Activated CD8-positive, alpha-beta T cell treated with anti-CD3 and anti-CD28 coated beads for 36 hours (primary cell): ENCODE measurements at regions not wholly inside any gene's neighbourhood (a gene's known extent, or its start where the extent isn't known, plus 50 kb on each side); places are given as distances from the start of the nearest gene placed in this dataset.

ENCODE experiments used
- ATAC-seq: fragments of 200-7000 bp; cut with Tn5 transposase; one replicate; pipeline ENCODE4 v1.10.0; 2021; ENCODE audit warnings: mild to moderate bottlenecking, moderate library complexity
- CTCF ChIA-PET: fragments of 350-600 bp; sonication (Branson Sonifier 250); formaldehyde crosslinking; loops from one replicate; lab custom pipeline; 2021; ENCODE audit warnings: antibody characterized with exemption; lab: Charles Lee
- POLR2A ChIA-PET: fragments of 350-600 bp; sonication (Branson Sonifier 250); formaldehyde crosslinking; loops from one replicate; lab custom pipeline; 2021; ENCODE audit warnings: antibody characterized with exemption; lab: Charles Lee
- DNase-seq: peaks from one replicate; pipeline ENCODE4 v3.0.0-alpha.2; 2020
- H3K27ac Mint-ChIP-seq: one replicate; pipeline ENCODE4 v1.8.0; 2021; ENCODE audit warnings: mild to moderate bottlenecking, mixed read lengths
- H3K27me3 Mint-ChIP-seq: one replicate; pipeline ENCODE4 v1.8.0; 2021; ENCODE audit warnings: mixed read lengths
- H3K36me3 Mint-ChIP-seq: one replicate; pipeline ENCODE4 v1.8.0; 2021; ENCODE audit warnings: low read depth, mixed read lengths
- H3K4me1 Mint-ChIP-seq: one replicate; pipeline ENCODE4 v1.8.0; 2021; ENCODE audit warnings: low read depth, mixed read lengths
- H3K4me3 Mint-ChIP-seq: one replicate; pipeline ENCODE4 v1.8.0; 2021; ENCODE audit warnings: mild to moderate bottlenecking, moderate library complexity, mixed read lengths
- H3K9me3 Mint-ChIP-seq: one replicate; pipeline ENCODE4 v1.8.0; 2021; ENCODE audit warnings: mixed read lengths
- intact Hi-C: fragments of 100-400 bp; cut with micrococcal nuclease; formaldehyde crosslinking; loops from one replicate; pipeline ENCODE4 v1.10.0; 2022
- TF ChIP-seq, protein P1 (sequence below): fragments of 200-600 bp; IDR thresholded peaks from one replicate; pipeline ENCODE4 v1.8.0; 2022; ENCODE audit warnings: antibody characterized with exemption, mild to moderate bottlenecking

DNA sequence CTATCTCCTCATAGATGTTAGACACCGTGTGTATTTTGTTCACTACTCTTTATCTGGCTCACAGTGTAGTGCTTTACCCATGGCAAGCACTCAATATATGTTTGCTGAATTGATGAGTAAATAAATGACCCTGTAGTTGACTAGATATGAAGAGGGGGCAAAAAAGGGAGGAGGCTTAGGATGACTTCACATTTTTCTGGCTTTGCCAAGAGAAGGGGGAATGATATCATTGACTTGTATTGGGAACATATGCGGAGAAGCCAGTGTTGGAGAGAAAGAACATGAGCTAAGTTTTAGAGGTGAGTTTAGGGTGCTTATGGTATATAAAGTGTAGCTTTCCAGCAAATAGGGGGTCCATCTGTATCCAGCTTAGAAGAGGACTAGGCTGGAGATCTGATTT is 145.5 kb downstream of the TENT5C start:
- peaks cover 7% of the 10 kb centered on the region for H3K9me3 Mint-ChIP-seq
- intact Hi-C loops, result no loop called here
- H3K27ac Mint-ChIP-seq, result no peak overlapping the region
- POLR2A ChIA-PET, result no interaction called here
- TF ChIP-seq, protein P1, sequence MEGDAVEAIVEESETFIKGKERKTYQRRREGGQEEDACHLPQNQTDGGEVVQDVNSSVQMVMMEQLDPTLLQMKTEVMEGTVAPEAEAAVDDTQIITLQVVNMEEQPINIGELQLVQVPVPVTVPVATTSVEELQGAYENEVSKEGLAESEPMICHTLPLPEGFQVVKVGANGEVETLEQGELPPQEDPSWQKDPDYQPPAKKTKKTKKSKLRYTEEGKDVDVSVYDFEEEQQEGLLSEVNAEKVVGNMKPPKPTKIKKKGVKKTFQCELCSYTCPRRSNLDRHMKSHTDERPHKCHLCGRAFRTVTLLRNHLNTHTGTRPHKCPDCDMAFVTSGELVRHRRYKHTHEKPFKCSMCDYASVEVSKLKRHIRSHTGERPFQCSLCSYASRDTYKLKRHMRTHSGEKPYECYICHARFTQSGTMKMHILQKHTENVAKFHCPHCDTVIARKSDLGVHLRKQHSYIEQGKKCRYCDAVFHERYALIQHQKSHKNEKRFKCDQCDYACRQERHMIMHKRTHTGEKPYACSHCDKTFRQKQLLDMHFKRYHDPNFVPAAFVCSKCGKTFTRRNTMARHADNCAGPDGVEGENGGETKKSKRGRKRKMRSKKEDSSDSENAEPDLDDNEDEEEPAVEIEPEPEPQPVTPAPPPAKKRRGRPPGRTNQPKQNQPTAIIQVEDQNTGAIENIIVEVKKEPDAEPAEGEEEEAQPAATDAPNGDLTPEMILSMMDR, result no peak
- DNase-seq (no peak), ATAC-seq (no peak)
- CTCF ChIA-PET, result interaction anchor here (5.8 to 10.1 kb wide), 2 partner anchors 210 to 239 kb away, joined by 46 to 348 read pairs; no protein-coding TSS in a partner anchor
- no peak overlapping the region for H3K4me3 Mint-ChIP-seq
- H3K27me3 Mint-ChIP-seq, result peaks cover 29% of the 10 kb centered on the region
- no peaks in the 10 kb centered on the region for H3K4me1 Mint-ChIP-seq
- H3K36me3 Mint-ChIP-seq, result no peaks in the 10 kb centered on the region

DNA sequence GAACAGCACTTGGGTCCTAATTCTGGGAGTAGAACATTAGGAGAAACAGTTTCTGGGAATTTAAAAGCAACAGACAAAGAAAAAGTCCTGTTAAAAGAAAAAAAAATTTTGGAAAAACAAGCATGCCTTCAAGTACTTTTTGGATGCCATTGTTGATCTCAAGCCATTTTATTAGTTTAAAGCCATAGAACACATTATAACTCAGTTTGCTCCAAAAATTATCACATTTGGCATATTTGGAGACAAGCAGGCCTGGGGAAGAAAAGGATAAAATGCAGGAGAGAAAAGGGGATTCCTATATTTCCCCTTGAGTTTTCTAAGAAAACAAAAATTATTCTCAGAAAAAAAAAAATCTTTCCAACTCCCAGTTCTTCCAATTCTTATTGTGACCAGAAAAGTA is 146.8 kb downstream of the TENT5C start:
- POLR2A ChIA-PET, result no interaction called here
- no peak overlapping the region for H3K27ac Mint-ChIP-seq
- no peaks in the 10 kb centered on the region for H3K36me3 Mint-ChIP-seq
- intact Hi-C loops, result no loop called here
- no peaks in the 10 kb centered on the region for H3K4me1 Mint-ChIP-seq
- peaks cover 32% of the 10 kb centered on the region for H3K27me3 Mint-ChIP-seq
- no peak overlapping the region for H3K4me3 Mint-ChIP-seq
- CTCF ChIA-PET, result interaction anchor here (0.7 to 10.1 kb wide), 8 partner anchors 17 to 241 kb away, joined by 3 to 348 read pairs (median 10); no protein-coding TSS in a partner anchor
- peaks cover 5% of the 10 kb centered on the region for H3K9me3 Mint-ChIP-seq
- DNase-seq, result no peak
- TF ChIP-seq, protein P1, result no peak
- ATAC-seq, result no peak

DNA sequence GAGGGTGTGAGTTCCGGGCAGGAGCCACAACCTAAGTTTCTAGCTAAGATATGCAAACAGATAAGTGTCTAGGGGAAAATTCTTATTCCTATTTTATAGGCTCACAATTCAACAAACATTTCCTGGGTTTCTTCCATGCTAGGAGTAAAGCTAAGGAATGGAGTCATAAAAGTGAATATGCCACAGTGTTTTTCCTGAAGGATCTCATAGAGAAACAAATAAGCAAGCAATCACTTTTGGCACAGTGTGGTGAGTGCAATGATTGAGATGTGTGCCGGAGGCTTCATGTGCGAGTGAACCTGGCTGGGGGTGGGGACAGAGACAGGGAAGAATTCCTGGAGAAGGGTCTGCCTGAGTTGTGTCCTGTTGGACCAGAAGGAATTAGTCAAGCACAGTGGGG is 147.4 kb downstream of the TENT5C start:
- H3K36me3 Mint-ChIP-seq, result no peaks in the 10 kb centered on the region
- ChIA-PET CTCF (interaction anchor here (0.7 to 10.1 kb wide), 45 partner anchors 7 to 631 kb away, joined by 3 to 348 read pairs (median 5); no protein-coding TSS in a partner anchor), POLR2A (interaction anchor here (0.7 kb wide), 1 partner anchor 221 kb away, joined by 3 read pairs; no protein-coding TSS in a partner anchor)
- DNase-seq, result no peak
- no peak for ATAC-seq
- TF ChIP-seq, protein P1, result no peak
- intact Hi-C loops, result no loop called here
- peaks cover 30% of the 10 kb centered on the region for H3K27me3 Mint-ChIP-seq
- H3K4me3 Mint-ChIP-seq, result no peak overlapping the region
- H3K27ac Mint-ChIP-seq, result no peak overlapping the region
- peaks cover 5% of the 10 kb centered on the region for H3K9me3 Mint-ChIP-seq
- H3K4me1 Mint-ChIP-seq, result peaks cover under 1% of the 10 kb centered on the region

DNA sequence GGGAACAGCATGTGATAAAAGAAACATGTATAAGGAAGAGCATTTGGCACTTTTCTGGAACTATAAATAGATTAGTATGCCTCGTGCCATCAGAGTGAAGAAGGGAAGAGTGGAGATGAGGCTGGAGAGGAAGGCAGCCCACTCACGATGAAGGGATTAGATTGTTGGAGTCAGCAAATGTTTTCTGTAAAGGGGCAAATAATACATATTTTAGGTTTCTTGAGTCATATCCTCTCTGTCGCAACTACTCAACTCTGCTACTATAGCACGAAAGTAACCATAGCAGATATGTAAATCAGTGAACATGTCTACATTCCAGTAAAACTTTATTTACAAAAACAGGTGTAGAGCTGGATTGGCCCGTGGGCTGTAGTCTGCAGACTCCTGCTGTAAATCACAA is 147.8 kb downstream of the TENT5C start:
- intact Hi-C loops, result no loop called here
- Mint-ChIP-seq H3K27me3 (peaks cover 29% of the 10 kb centered on the region), H3K4me1 (peaks cover 5% of the 10 kb centered on the region), H3K27ac (no peak overlapping the region), H3K36me3 (no peaks in the 10 kb centered on the region), H3K4me3 (no peak overlapping the region), H3K9me3 (peaks cover under 1% of the 10 kb centered on the region)
- TF ChIP-seq, protein P1, result no peak
- DNase-seq (no peak), ATAC-seq (peak; percentile 41)
- POLR2A ChIA-PET, result interaction anchor here (0.6 to 0.7 kb wide), 2 partner anchors 190 to 221 kb away, joined by 3 read pairs; no protein-coding TSS in a partner anchor
- CTCF ChIA-PET, result interaction anchor here (0.7 to 10.1 kb wide), 64 partner anchors 8 to 749 kb away, joined by 3 to 348 read pairs (median 5); no protein-coding TSS in a partner anchor
